ENCODE measurements at regions not wholly inside any gene's neighbourhood (a gene's known extent, or its start where the extent isn't known, plus 50 kb on each side); places are given as distances from the start of the nearest gene placed in this dataset.

GRCh38 chr15:62588938-62589670 lies 424.0 kb upstream of the C2CD4B start:
- Histone ChIP-seq H4K20me1 (ENCODE audit: insufficient read depth, poor library complexity, severe bottlenecking) (no peaks in the 10 kb centered on the region), H3K27ac (peak overlapping the region; percentile 46), H3K79me2 (peaks cover 38% of the 10 kb centered on the region), H3K9me3 (ENCODE audit: low read depth) (no peaks in the 10 kb centered on the region), H3K36me3 (replicated peaks; ENCODE audit: insufficient read depth, low read depth) (no peaks in the 10 kb centered on the region), H3K27me3 (no peaks in the 10 kb centered on the region), H3K9me2 (replicated peaks; ENCODE audit: insufficient read depth) (no peaks in the 10 kb centered on the region), H3K4me2 (peak overlapping the region; percentile 50), H3K4me1 (ENCODE audit: insufficient read depth) (peaks cover 39% of the 10 kb centered on the region), H2AFZ (peak overlapping the region; percentile 12), H3K4me3 (no peak overlapping the region)
- 36% methylated on average over 5 of the region's 5 CpGs for WGBS (ENCODE audit: low lambda C conversion rate, missing lambda C conversion rate)
- TF ChIP-seq EZH2phosphoT487 (IDR thresholded peaks at IDR 0.05; ENCODE audit: low read depth, severe bottlenecking, unreplicated experiment) (no peak), EZH2 (IDR thresholded peaks at IDR 0.05; ENCODE audit: borderline replicate concordance) (no peak), CTCF (IDR thresholded peaks at IDR 0.05; ENCODE audit: poor library complexity) (peak; percentile 10)
- no peak for DNase-seq (ENCODE audit: low spot score)

- no peaks in the 10 kb centered on the region for H3K27me3 ChIP-seq
- no peaks in the 10 kb centered on the region for H4K20me1 ChIP-seq (ENCODE audit: insufficient read depth, poor library complexity, severe bottlenecking)
- H2AFZ ChIP-seq = peak overlapping the region; percentile 2
- H3K4me2 ChIP-seq = peak overlapping the region; percentile 56
- no peaks in the 10 kb centered on the region for H3K9me3 ChIP-seq (ENCODE audit: low read depth)
- 53% methylated on average over 8 of the region's 8 CpGs for WGBS (ENCODE audit: low lambda C conversion rate, missing lambda C conversion rate)
- peaks cover 40% of the 10 kb centered on the region for H3K4me1 ChIP-seq (ENCODE audit: insufficient read depth)
- TF ChIP-seq EZH2phosphoT487 (IDR thresholded peaks at IDR 0.05; ENCODE audit: low read depth, severe bottlenecking, unreplicated experiment) = no peak
- no peak for TF ChIP-seq EZH2 (IDR thresholded peaks at IDR 0.05; ENCODE audit: borderline replicate concordance)
- peak overlapping the region; percentile 78 for H3K27ac ChIP-seq
- peaks cover 46% of the 10 kb centered on the region for H3K79me2 ChIP-seq
- H3K9me2 ChIP-seq (replicated peaks; ENCODE audit: insufficient read depth) = no peaks in the 10 kb centered on the region
- H3K36me3 ChIP-seq (replicated peaks; ENCODE audit: insufficient read depth, low read depth) = no peaks in the 10 kb centered on the region
- H3K4me3 ChIP-seq = no peak overlapping the region
- no peak for DNase-seq (ENCODE audit: low spot score)
Measured at GRCh38 chr15:62591842-62592838, 427.1 kb upstream of the C2CD4B start.

- H3K4me1 ChIP-seq (ENCODE audit: insufficient read depth) = peaks cover 40% of the 10 kb centered on the region
- H3K4me3 ChIP-seq = no peak overlapping the region
- no peaks in the 10 kb centered on the region for H3K9me3 ChIP-seq (ENCODE audit: low read depth)
- peak overlapping the region; percentile 22 for H3K27ac ChIP-seq
- H3K79me2 ChIP-seq = peaks cover 52% of the 10 kb centered on the region
- H3K27me3 ChIP-seq = no peaks in the 10 kb centered on the region
- peak overlapping the region; percentile 56 for H3K4me2 ChIP-seq
- H4K20me1 ChIP-seq (ENCODE audit: insufficient read depth, poor library complexity, severe bottlenecking) = no peaks in the 10 kb centered on the region
- no peaks in the 10 kb centered on the region for H3K36me3 ChIP-seq (replicated peaks; ENCODE audit: insufficient read depth, low read depth)
- DNase-seq (ENCODE audit: low spot score) = no peak
- no peak for TF ChIP-seq CTCF (IDR thresholded peaks at IDR 0.05; ENCODE audit: poor library complexity)
- TF ChIP-seq EZH2 (IDR thresholded peaks at IDR 0.05; ENCODE audit: borderline replicate concordance) = no peak
- no peak for TF ChIP-seq EZH2phosphoT487 (IDR thresholded peaks at IDR 0.05; ENCODE audit: low read depth, severe bottlenecking, unreplicated experiment)
- no peak overlapping the region for H2AFZ ChIP-seq
- no peaks in the 10 kb centered on the region for H3K9me2 ChIP-seq (replicated peaks; ENCODE audit: insufficient read depth)
- 53% methylated on average over 1 of the region's 1 CpG for WGBS (ENCODE audit: low lambda C conversion rate, missing lambda C conversion rate)
Measured at GRCh38 chr15:62592920-62593319, 427.8 kb upstream of the C2CD4B start.
